VCaP (cell line): ENCODE measurements at regions not wholly inside any gene's neighbourhood (a gene's known extent, or its start where the extent isn't known, plus 50 kb on each side); places are given as distances from the start of the nearest gene placed in this dataset.
"Not testable (repeated sequence)": the region's sequence is repeated elsewhere in the genome, so short reads cannot be mapped to it uniquely, and the experiment has no call there.

Experiments
- H3K27ac ChIP-seq: fragments of 450-650 bp; 2 replicates; pipeline ENCODE4 v1.5.1; 2017
- CTCF ChIP-seq: fragments of 450-650 bp; conservative IDR thresholded peaks from 2 replicates; pipeline ENCODE4 v1.5.1; 2017; ENCODE audit warnings: mild to moderate bottlenecking, moderate library complexity

GRCh38 chrX:1009771-1010170 lies 202.7 kb downstream of the CRLF2 start:
- H3K27ac ChIP-seq, result no peak overlapping the region
- no peak for TF ChIP-seq CTCF

GRCh38 chrX:1006156-1006730 lies 206.2 kb downstream of the CRLF2 start:
- TF ChIP-seq CTCF, result no peak
- H3K27ac ChIP-seq, result no peak overlapping the region

- no peak overlapping the region for H3K27ac ChIP-seq
- TF ChIP-seq CTCF, result no peak
Measured at GRCh38 chrX:1002611-1003010, 209.8 kb downstream of the CRLF2 start.

GRCh38 chrX:997631-998137 lies 214.8 kb downstream of the CRLF2 start:
- TF ChIP-seq CTCF, result no peak
- H3K27ac ChIP-seq, result no peak overlapping the region

- TF ChIP-seq CTCF, result no peak
- no peak overlapping the region for H3K27ac ChIP-seq
Measured at GRCh38 chrX:994780-995179, 217.7 kb downstream of the CRLF2 start.

- no peak overlapping the region for H3K27ac ChIP-seq
- no peak for TF ChIP-seq CTCF
Measured at GRCh38 chrX:989959-990510, 222.4 kb downstream of the CRLF2 start.

GRCh38 chrX:988530-988929 lies 223.9 kb downstream of the CRLF2 start:
- not testable (repeated sequence) for H3K27ac ChIP-seq

- no peak for TF ChIP-seq CTCF
- no peak overlapping the region for H3K27ac ChIP-seq
Measured at GRCh38 chrX:981791-982626, 230.4 kb downstream of the CRLF2 start.
